PFSK-1 (cell line): ENCODE measurements at regions not wholly inside any gene's neighbourhood (a gene's known extent, or its start where the extent isn't known, plus 50 kb on each side); places are given as distances from the start of the nearest gene placed in this dataset.

Source experiments
- FOXP2 ChIP-seq: optimal IDR thresholded peaks from 2 replicates; pipeline ENCODE3; 2011; ENCODE audit warnings: borderline replicate concordance, control low read depth, inconsistent platforms; ENCODE audit not compliant: insufficient read depth; ENCODE audit errors: extremely low read length, extremely low read depth
- POLR2AphosphoS5 ChIP-seq: IDR thresholded peaks from 2 replicates; pipeline ENCODE4 v1.6.1; 2012; ENCODE audit warnings: low read depth, mild to moderate bottlenecking, control low read depth, low read length, moderate library complexity
- SIN3A ChIP-seq: IDR thresholded peaks from 2 replicates; pipeline ENCODE4 v1.6.1; 2012; ENCODE audit warnings: mild to moderate bottlenecking, low read length, moderate library complexity, borderline replicate concordance; ENCODE audit not compliant: insufficient read depth
- TAF1 ChIP-seq: IDR thresholded peaks from 2 replicates; pipeline ENCODE4 v1.6.1; 2012; ENCODE audit warnings: low read length, control low read depth, borderline replicate concordance; ENCODE audit not compliant: insufficient read depth
- TF ChIP-seq, protein P1 (sequence below), 2 experiments: IDR thresholded peaks; 2 replicates each; pipeline versions ENCODE4 v1.6.1 to v1.8.0; 2011 to 2012; ENCODE audit warnings: low read depth in 2 of 2, low read length in 2 of 2, control low read depth in 1 of 2, inconsistent platforms in 1 of 2, mild to moderate bottlenecking in 1 of 2, moderate library complexity in 1 of 2; ENCODE audit not compliant: insufficient read depth in 1 of 2

DNA sequence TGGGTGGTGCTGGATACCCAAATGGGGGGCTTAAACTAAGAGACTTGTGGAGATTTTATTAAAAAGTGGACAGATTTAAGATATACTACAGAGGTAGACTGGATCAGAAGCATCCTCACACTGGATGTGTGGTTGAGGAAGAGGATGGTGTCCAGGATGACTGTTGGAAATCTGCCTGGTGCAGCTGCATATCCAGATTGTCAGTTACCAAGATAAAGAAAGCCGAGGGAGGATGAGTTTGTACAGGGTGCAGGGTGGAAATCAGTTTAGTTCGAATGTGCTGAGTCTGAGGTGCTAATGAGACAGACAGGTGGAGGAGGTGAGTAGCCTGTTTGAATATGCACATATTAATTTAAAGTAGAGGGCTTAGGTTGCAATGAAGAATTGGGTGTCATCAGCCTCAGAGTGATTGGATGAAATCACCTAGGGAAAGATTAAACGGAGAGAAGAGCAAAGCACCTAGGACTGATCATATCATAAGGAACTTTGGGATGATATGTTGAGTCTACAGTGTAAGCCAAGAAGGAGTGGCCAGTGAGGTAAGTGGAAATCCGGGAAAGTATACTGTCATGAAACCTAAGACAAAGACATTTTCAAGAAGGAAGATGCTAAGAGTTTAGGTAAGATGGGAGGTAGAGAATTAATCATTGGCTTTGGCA is 74.1 kb upstream of the GOLGA8B start:
- TF ChIP-seq, protein P1, sequence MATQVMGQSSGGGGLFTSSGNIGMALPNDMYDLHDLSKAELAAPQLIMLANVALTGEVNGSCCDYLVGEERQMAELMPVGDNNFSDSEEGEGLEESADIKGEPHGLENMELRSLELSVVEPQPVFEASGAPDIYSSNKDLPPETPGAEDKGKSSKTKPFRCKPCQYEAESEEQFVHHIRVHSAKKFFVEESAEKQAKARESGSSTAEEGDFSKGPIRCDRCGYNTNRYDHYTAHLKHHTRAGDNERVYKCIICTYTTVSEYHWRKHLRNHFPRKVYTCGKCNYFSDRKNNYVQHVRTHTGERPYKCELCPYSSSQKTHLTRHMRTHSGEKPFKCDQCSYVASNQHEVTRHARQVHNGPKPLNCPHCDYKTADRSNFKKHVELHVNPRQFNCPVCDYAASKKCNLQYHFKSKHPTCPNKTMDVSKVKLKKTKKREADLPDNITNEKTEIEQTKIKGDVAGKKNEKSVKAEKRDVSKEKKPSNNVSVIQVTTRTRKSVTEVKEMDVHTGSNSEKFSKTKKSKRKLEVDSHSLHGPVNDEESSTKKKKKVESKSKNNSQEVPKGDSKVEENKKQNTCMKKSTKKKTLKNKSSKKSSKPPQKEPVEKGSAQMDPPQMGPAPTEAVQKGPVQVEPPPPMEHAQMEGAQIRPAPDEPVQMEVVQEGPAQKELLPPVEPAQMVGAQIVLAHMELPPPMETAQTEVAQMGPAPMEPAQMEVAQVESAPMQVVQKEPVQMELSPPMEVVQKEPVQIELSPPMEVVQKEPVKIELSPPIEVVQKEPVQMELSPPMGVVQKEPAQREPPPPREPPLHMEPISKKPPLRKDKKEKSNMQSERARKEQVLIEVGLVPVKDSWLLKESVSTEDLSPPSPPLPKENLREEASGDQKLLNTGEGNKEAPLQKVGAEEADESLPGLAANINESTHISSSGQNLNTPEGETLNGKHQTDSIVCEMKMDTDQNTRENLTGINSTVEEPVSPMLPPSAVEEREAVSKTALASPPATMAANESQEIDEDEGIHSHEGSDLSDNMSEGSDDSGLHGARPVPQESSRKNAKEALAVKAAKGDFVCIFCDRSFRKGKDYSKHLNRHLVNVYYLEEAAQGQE (IDR thresholded peaks at IDR 0.05; ENCODE audit: insufficient read depth in 1 of 2, low read depth in 2 of 2, low read length in 2 of 2), result no peak
- no peak for TF ChIP-seq TAF1
- no peak for TF ChIP-seq FOXP2
- TF ChIP-seq POLR2AphosphoS5, result no peak

DNA sequence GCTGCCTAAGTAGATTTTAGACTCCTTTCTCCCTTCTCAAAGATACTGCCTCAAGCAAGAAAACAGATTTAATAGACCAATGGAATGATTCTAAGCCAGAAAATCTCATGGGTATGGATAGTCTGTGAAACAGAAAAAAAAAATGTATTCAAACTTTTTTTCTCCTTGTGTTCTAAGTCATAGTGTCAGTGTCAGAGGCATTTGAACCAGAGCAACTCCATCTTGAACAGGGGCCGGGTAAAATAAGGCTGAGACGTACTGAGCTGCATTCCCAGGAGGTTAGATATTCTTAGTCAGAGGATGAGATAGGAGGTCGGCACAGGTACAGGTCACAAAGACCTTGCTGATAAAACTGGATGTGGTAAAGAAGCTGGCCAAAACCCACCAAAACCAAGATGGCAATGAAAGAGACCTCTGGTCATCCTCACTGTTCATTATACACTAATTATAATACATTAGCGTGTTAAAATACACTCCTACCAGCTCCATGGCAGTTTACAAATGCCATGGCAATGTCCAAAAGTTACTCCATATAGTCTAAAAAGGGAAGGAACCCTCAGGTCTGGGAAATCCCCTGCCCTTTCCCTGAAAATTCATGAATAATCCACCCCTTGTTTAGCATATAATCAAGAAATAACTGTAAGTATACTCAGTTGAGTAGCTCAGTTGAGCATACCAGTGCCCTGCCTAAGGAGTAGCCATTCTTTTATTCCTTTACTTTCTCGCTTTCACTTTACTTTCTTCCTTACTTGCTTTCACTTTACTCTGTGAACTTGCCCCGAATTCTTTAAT is 72.8 kb upstream of the GOLGA8B start:
- TF ChIP-seq POLR2AphosphoS5, result no peak
- no peak for TF ChIP-seq TAF1
- TF ChIP-seq SIN3A, result no peak
- TF ChIP-seq FOXP2, result no peak
- TF ChIP-seq, protein P1 (IDR thresholded peaks at IDR 0.05; ENCODE audit: insufficient read depth in 1 of 2, low read depth in 2 of 2, low read length in 2 of 2), result no peak

DNA sequence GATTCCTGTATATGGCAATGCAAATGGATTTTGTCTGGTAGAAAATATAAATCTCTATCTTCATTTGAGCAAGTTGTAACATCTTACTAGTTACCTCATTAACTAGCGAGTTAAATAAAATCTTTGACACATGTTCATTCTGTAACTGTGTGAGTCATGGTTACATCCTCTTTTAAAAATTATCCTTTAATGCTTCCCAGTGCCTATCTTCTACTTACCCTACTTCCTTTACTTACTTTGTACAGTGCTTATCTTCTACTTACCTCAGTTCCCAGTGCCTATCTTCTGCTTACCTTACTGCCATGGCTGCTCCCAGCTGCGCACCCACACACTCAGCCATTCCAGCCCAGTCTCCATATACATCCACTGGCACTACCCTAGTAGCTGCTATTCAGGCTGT is 71.9 kb upstream of the GOLGA8B start:
- no peak for TF ChIP-seq TAF1
- TF ChIP-seq, protein P1 (IDR thresholded peaks at IDR 0.05; ENCODE audit: insufficient read depth in 1 of 2, low read depth in 2 of 2, low read length in 2 of 2), result no peak

- TF ChIP-seq, protein P1 (IDR thresholded peaks at IDR 0.05; ENCODE audit: insufficient read depth in 1 of 2, low read depth in 2 of 2, low read length in 2 of 2), result no peak
- no peak for TF ChIP-seq SIN3A
- TF ChIP-seq POLR2AphosphoS5, result no peak
- no peak for TF ChIP-seq TAF1
- TF ChIP-seq FOXP2, result no peak
Measured at GRCh38 chr15:34654625-34655024, 71.2 kb upstream of the GOLGA8B start.

DNA sequence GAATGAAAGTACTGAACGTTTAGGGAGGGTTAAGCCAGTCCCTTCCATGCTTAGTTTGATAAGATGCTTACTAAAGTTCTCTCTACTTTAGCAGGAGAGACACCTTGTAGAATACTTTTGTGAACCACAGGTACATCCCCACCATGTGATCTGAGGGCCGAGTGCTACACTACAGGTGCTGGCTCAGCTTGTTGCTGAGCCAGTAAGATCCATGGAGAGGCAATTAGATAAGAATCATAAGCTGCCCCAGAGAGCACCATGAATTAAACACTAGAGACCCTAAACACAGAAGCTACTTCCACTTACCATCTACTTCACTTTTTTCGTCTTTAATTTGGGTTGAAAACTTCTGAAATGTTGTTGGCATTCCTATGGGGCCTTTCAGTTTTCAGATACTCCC is 70.5 kb upstream of the GOLGA8B start:
- no peak for TF ChIP-seq FOXP2
- TF ChIP-seq POLR2AphosphoS5, result no peak
- TF ChIP-seq TAF1, result no peak
- TF ChIP-seq, protein P1 (IDR thresholded peaks at IDR 0.05; ENCODE audit: insufficient read depth in 1 of 2, low read depth in 2 of 2, low read length in 2 of 2), result no peak
- no peak for TF ChIP-seq SIN3A
